ENCODE measurements at regions not wholly inside any gene's neighbourhood (a gene's known extent, or its start where the extent isn't known, plus 50 kb on each side); places are given as distances from the start of the nearest gene placed in this dataset.

DNA sequence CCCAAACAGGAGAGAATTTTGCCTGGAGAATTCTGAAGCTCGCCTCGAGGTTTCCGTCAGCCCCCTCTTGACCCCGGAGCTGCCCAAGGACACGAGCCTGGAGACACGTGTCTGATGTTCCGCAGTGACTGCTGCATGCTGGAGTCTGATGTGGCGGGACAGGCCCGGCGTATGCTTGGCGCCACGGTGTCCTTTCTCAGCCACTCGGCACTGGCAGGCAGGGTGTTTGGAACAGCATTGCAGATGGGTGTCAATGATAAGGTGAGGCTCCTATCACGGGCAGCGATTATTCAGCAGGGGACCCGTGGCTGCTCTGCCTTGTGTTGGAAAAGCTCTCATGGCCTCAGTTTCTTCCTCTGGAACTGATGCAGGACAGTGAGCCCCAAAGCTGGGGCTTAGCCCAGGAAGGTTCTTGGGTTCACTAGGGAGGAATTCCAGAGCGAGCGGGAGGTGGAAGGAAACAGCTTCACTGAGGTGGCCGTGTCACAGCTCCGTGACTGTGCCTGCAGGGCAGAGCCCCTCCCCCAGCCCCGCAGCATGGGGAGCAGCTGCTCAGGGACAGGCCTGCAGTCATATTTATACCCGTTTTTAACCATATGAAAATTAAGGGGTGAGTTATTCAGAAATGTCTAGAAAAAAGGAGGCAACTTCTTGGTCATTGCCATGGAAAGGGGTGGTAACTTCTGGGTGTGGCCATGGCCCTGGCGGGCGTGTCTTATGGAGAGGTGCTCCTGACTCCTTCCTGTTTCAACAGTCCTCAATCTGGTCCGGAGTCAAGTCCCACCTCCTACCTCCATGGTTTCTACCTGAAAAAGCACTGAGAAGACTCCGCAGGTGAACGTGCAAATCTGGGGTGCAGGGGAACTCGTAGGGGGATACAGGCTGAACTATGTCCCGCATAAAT lies 123.4 kb downstream of the SIK1 start:
- WGBS, 2 donors (ENCODE audit: low coverage in 1 of 2): 80 to 85% methylated on average over 5 to 8 of the region's 29 CpGs
- H3K4me1 ChIP-seq: no peaks in the 10 kb centered on the region
- H3K27me3 ChIP-seq: peaks cover 24% of the 10 kb centered on the region
- TF ChIP-seq, protein P1, sequence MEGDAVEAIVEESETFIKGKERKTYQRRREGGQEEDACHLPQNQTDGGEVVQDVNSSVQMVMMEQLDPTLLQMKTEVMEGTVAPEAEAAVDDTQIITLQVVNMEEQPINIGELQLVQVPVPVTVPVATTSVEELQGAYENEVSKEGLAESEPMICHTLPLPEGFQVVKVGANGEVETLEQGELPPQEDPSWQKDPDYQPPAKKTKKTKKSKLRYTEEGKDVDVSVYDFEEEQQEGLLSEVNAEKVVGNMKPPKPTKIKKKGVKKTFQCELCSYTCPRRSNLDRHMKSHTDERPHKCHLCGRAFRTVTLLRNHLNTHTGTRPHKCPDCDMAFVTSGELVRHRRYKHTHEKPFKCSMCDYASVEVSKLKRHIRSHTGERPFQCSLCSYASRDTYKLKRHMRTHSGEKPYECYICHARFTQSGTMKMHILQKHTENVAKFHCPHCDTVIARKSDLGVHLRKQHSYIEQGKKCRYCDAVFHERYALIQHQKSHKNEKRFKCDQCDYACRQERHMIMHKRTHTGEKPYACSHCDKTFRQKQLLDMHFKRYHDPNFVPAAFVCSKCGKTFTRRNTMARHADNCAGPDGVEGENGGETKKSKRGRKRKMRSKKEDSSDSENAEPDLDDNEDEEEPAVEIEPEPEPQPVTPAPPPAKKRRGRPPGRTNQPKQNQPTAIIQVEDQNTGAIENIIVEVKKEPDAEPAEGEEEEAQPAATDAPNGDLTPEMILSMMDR (IDR thresholded peaks at IDR 0.05): no peak
- TF ChIP-seq POLR2A (IDR thresholded peaks at IDR 0.05) (no peak), POLR2AphosphoS5 (IDR thresholded peaks at IDR 0.05) (no peak), EP300 (IDR thresholded peaks at IDR 0.05) (no peak)
- ATAC-seq: no peak
- H3K36me3 ChIP-seq: no peaks in the 10 kb centered on the region
- no peak overlapping the region for H3K27ac ChIP-seq
- H3K4me3 ChIP-seq: no peak overlapping the region
- no peaks in the 10 kb centered on the region for H3K9me3 ChIP-seq

DNA sequence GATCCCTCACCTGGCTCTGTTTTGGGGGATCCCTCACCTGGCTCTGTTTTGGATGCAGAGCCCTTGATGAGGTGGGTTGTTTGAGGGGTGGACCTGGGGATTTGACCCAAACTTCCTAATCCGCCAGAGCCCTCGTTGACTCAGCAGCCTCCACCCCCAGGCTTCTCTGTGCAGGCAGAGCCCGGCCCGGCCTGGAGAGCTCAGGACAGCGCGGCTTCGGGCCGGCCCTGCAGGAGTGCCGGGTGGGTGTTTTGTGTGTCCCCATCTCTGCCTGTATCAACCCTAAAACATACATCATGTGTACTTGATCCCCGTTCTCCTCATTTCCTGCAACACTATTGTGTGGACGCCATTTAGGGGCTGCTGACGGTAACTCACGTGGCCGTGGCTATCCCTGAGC lies 124.2 kb downstream of the SIK1 start:
- ATAC-seq: no peak
- H3K27me3 ChIP-seq: peaks cover 31% of the 10 kb centered on the region
- H3K9me3 ChIP-seq: no peaks in the 10 kb centered on the region
- H3K27ac ChIP-seq: no peak overlapping the region
- TF ChIP-seq, protein P1 (IDR thresholded peaks at IDR 0.05): no peak
- TF ChIP-seq EP300 (IDR thresholded peaks at IDR 0.05) (no peak), POLR2A (IDR thresholded peaks at IDR 0.05) (no peak), POLR2AphosphoS5 (IDR thresholded peaks at IDR 0.05) (no peak)
- WGBS, 2 donors (ENCODE audit: low coverage in 1 of 2): 88% methylated on average over 9 of the region's 14 CpGs; no CpG with 5 or more reads in 1 of the 2 donors
- no peaks in the 10 kb centered on the region for H3K36me3 ChIP-seq
- H3K4me1 ChIP-seq: no peaks in the 10 kb centered on the region
- no peak overlapping the region for H3K4me3 ChIP-seq

DNA sequence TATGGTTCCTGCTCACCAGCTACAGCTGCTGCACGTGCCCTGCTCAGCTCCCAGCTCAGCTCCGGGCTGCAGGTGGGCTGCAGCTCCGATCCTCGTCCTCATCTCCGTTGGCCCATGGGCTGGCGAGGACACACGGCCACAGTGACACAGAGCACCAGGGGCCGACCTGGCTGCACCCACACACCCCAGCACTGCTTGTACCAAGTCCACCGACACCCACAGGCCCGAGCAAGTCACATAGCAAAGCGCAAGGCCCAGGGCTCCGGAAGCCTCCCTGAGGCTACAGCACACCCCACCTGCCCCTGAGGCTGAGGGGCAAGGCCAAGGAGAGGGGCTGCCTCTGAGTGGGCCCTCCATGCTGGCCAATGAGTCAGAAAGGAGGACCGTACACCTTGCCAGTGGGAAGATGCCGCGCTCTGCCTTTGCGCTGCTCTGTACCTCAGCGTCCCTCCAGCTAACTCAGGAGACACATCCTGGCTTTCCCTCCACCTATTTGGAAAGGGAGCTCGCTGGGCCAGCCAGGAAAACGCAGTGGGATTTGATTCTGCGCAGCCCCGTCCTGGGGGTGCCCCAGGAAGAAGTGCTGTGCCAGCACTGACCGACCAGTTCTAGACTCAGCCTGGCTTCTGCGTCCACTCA lies 124.8 kb downstream of the SIK1 start:
- no peak for ATAC-seq
- peaks cover 37% of the 10 kb centered on the region for H3K27me3 ChIP-seq
- H3K36me3 ChIP-seq: no peaks in the 10 kb centered on the region
- no peak overlapping the region for H3K4me3 ChIP-seq
- TF ChIP-seq EP300 (IDR thresholded peaks at IDR 0.05): no peak
- TF ChIP-seq, protein P1 (IDR thresholded peaks at IDR 0.05): no peak
- TF ChIP-seq POLR2A (IDR thresholded peaks at IDR 0.05): no peak
- no peaks in the 10 kb centered on the region for H3K4me1 ChIP-seq
- 100% methylated on average over 2 of the region's 23 CpGs; no CpG with 5 or more reads in 1 of the 2 donors for WGBS, 2 donors (ENCODE audit: low coverage in 1 of 2)
- H3K9me3 ChIP-seq: no peaks in the 10 kb centered on the region
- no peak overlapping the region for H3K27ac ChIP-seq

DNA sequence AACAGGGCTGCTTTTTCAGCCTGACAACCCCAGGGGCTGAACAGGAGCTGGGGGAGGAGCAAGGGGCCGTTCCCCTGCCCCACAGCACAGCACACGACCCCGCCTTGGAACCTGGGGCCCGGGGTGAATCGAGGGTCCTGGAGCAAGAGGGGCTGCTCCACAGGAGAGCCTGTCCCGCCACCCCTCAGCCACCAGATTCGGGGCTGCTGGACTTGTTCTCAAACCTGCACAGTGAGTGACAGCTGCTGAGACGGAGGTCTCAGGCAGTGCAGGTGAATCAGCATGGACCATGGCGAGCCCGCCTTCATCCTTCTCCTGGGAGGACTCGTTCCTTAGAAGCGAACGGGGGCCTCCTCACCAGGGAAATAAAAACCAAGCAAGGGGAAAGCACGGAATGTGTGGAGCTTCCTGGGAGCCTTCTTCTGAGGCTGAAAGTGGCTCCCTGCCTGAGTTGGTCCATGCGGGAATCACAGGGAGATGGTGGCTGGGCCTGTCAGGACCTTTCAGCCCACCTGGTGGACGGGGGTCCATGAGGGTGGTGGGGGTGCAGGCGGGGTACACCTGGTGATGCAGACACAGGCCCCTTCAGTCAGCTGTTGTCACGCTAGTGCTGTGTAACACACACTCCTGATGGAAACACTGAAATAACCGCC lies 125.4 kb downstream of the SIK1 start:
- Histone ChIP-seq H3K27ac (no peak overlapping the region), H3K9me3 (no peaks in the 10 kb centered on the region), H3K27me3 (peaks cover 42% of the 10 kb centered on the region), H3K36me3 (no peaks in the 10 kb centered on the region), H3K4me1 (no peaks in the 10 kb centered on the region), H3K4me3 (no peak overlapping the region)
- no peak for TF ChIP-seq POLR2AphosphoS5 (IDR thresholded peaks at IDR 0.05)
- no peak for TF ChIP-seq EP300 (IDR thresholded peaks at IDR 0.05)
- no peak for TF ChIP-seq POLR2A (IDR thresholded peaks at IDR 0.05)
- TF ChIP-seq, protein P1 (IDR thresholded peaks at IDR 0.05): no peak
- no CpG with 5 or more reads among the region's 19 CpGs for WGBS, 2 donors (ENCODE audit: low coverage in 1 of 2)
- ATAC-seq: no peak
